Left renal pelvis (tissue), 4 donors: ENCODE measurements at regions not wholly inside any gene's neighbourhood (a gene's known extent, or its start where the extent isn't known, plus 50 kb on each side); places are given as distances from the start of the nearest gene placed in this dataset.
A peak's percentile ranks its signal among the peaks of the same experiment; 100 is the strongest.
"Not testable (repeated sequence)": the region's sequence is repeated elsewhere in the genome, so short reads cannot be mapped to it uniquely, and the experiment has no call there.

Experiments
- DNase-seq, 4 donors: peaks; one replicate each; pipeline ENCODE4 v3.0.0-alpha.2; 2013; ENCODE audit warnings: low read depth in 4 of 4, low spot score in 3 of 4

- not testable (repeated sequence) for DNase-seq
Observed at GRCh38 chr11:87885084-87885483, 290.2 kb downstream of the RAB38 start.

GRCh38 chr11:87879118-87879517 is 296.1 kb downstream of the RAB38 start:
- no peak for DNase-seq

GRCh38 chr11:87878373-87878825 is 296.8 kb downstream of the RAB38 start:
- DNase-seq, result peak in 2 of 4 donors; percentile 24 to 31

- no peak for DNase-seq
Observed at GRCh38 chr11:87871056-87871455, 304.2 kb downstream of the RAB38 start.

- DNase-seq, result no peak
Observed at GRCh38 chr11:87870086-87870485, 305.2 kb downstream of the RAB38 start.

- DNase-seq, result no peak
Observed at GRCh38 chr11:87866951-87867350, 308.3 kb downstream of the RAB38 start.

- no peak for DNase-seq
Observed at GRCh38 chr11:87861030-87861429, 314.2 kb downstream of the RAB38 start.

- DNase-seq, result no peak
Observed at GRCh38 chr11:87859636-87860035, 315.6 kb downstream of the RAB38 start.

- no peak for DNase-seq
Observed at GRCh38 chr11:87851827-87852226, 323.4 kb downstream of the RAB38 start.

- DNase-seq, result no peak
Observed at GRCh38 chr11:87851234-87851633, 324.0 kb downstream of the RAB38 start.

GRCh38 chr11:87849216-87849615 is 326.0 kb downstream of the RAB38 start:
- DNase-seq, result no peak

- no peak for DNase-seq
Observed at GRCh38 chr11:87840786-87841185, 334.5 kb downstream of the RAB38 start.

GRCh38 chr11:87832211-87832610 is 343.0 kb downstream of the RAB38 start:
- peak in 1 of 4 donors; percentile 11 for DNase-seq

- DNase-seq, result no peak
Observed at GRCh38 chr11:87820011-87820410, 355.2 kb downstream of the RAB38 start.

- DNase-seq, result no peak
Observed at GRCh38 chr11:87819151-87819550, 356.1 kb downstream of the RAB38 start.

GRCh38 chr11:87812571-87813365 is 362.5 kb downstream of the RAB38 start:
- DNase-seq, result no peak

GRCh38 chr11:87810486-87810885 is 364.8 kb downstream of the RAB38 start:
- DNase-seq, result no peak

GRCh38 chr11:87809256-87809655 is 366.0 kb downstream of the RAB38 start:
- no peak for DNase-seq

- no peak for DNase-seq
Observed at GRCh38 chr11:87804176-87804575, 371.1 kb downstream of the RAB38 start.

GRCh38 chr11:87803748-87804147 is 371.5 kb downstream of the RAB38 start:
- no peak for DNase-seq

GRCh38 chr11:87784862-87785261 is 390.4 kb downstream of the RAB38 start:
- DNase-seq, result not testable (repeated sequence)

- no peak for DNase-seq
Observed at GRCh38 chr11:87780068-87780413, 395.2 kb downstream of the RAB38 start.
